ENCODE measurements at regions not wholly inside any gene's neighbourhood (a gene's known extent, or its start where the extent isn't known, plus 50 kb on each side); places are given as distances from the start of the nearest gene placed in this dataset.

DNA sequence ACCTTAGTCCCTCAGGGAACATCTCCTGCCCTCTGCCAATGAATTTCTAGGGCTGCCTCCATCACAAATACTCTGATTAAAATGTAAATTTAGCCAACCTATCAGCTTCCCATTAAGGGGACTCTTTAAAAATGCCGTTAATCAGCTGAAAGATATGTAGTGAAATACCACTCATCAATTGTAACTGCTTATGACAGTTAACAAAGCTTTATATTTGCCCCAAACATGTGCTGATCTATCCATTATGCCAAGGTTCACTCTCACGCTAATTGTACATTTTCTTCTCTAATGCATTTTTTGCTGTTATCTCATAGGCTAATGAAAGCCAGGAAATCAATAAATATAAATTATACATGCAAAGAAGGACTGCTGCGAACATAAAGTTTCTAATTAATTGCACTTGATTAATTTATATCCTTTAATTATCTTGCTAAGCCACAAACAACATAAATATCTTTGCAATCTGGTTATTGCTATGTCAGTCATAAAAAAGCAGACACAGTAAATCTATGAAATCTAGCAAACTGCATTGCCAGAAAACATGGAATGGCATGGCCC lies 601.4 kb upstream of the SALL1 start:
- no peak for TF ChIP-seq CTCF (IDR thresholded peaks at IDR 0.05; ENCODE audit: insufficient read depth, low read length)
- no peak for TF ChIP-seq POLR2AphosphoS5 (IDR thresholded peaks at IDR 0.05; ENCODE audit: low read depth)

All from HL-60 (cell line).